HG02588 (cell line): ENCODE measurements at regions not wholly inside any gene's neighbourhood (a gene's known extent, or its start where the extent isn't known, plus 50 kb on each side); places are given as distances from the start of the nearest gene placed in this dataset.

Source experiments
- ATAC-seq: cut with Tn5 transposase; IDR thresholded peaks from one replicate; pipeline ENCODE4 v1.9.1; 2021; ENCODE audit warnings: mild to moderate bottlenecking, moderate library complexity; ENCODE audit not compliant: unreplicated experiment

DNA sequence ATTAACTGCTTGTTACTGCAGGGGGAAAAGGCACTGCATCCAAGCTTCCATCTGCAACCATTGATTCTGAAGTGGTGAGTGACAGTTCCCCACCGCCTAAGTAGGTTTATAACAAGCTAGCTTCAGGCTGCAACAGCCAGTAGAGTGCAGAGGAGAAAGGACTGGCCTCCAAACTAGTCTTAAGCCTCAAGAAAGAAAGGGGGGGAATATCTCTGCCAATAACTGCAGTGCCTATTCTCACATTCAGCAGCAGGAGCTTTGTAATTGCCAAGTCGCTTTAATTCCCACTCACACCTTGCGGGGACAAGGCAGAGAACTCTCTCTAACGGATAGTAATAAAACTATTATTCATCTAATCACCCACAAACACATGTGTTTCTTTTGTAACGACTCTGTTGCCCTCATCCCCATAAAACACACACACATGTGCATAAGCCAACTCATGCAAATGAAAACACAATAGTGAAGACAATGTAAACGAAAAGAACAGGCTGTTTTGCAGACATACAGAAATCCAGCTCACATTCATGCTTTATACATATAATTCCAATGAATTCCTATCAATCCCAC is 1963.3 kb upstream of the PIK3C3 start:
- no peak for ATAC-seq

DNA sequence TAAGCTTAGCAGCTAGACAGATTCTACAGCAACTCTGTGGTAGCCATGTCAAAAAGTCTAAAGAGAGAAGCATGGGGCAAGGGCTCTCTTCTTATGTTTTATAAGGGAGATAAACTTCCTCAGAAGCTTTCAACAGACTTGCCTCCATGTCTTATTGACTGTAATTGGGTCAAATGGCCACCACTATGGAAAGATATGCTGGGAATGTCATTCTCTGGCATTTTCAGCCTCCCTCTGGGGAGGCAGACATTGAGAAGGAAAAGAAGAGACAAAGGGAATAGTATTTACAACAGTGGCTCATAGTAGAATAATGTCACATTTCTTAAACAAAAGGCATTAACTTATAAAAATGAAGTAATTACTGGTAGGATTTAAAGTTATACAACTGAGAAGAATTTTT is 1964.5 kb upstream of the PIK3C3 start:
- ATAC-seq, result no peak

DNA sequence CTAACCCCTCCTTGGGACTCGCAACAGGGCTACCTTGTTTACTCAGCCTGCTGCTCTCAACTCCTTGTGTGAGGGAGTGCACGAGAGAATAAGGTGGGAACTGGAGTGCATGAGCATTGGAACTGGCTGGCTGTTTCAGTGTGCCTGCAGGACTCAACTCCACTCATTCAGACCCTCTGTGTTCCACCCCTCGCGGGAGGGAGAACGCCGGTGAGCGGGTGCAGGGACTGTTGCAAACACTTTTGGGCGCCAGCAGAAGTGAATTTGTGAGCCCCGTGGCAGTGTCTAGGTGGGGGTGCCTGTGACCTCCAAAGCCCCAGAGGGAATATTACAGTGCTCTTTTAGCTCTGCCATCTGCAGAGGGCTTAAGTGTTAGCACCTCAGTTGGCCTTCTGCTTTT is 1978.3 kb upstream of the PIK3C3 start:
- no peak for ATAC-seq

DNA sequence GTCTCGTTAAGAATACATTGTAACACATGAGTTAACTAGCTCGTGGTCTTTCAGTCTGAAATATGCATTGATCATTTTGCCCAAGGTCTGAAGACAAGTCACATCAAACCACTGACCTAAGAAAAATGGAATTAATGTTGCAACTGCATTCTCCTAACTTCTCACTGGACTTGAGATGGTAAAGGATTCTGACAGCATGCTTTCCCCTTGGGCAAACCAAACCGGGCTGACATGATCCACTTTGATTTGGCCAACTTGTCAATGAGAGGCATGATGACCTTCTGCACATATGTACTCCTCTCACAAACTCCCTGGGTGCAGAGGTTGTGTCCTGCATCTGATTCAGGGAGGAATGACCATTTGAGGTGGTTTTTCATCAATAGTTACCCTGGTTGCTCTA is 1982.5 kb upstream of the PIK3C3 start:
- no peak for ATAC-seq

DNA sequence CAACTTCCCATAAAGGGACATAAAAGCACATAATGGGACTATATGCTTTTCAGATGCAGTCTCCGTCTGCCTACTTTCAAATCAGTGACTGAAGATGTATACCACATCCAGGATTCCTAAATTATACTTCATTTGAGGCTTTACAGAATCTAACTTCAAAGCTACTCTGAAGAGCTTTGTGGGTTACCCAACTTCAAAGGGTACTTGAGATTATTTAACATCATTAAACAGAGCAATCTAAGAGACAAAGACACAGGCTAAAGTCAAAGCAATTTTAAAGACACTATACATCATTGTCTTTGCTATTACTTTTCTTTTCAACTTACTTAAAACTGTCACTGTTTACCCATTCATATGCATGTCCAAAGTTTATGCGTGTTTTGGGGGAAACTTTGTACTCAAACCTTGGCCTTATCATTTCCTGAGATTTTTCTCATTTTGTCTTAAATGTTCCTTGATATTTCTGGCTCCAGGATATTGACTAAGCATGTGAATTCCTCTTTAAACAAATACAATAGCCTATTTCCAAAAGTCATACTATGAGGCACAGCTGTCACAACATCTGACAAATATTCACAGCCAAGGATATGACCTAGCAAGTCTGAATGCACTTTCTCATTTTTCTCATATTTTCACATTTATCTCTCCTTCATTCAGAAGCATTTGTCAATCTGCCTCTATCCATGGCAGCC is 1985.1 kb upstream of the PIK3C3 start:
- ATAC-seq, result no peak

- ATAC-seq, result no peak
These were observed 1988.8 kb upstream of the PIK3C3 start for GRCh38 chr18:39966275-39966674.

DNA sequence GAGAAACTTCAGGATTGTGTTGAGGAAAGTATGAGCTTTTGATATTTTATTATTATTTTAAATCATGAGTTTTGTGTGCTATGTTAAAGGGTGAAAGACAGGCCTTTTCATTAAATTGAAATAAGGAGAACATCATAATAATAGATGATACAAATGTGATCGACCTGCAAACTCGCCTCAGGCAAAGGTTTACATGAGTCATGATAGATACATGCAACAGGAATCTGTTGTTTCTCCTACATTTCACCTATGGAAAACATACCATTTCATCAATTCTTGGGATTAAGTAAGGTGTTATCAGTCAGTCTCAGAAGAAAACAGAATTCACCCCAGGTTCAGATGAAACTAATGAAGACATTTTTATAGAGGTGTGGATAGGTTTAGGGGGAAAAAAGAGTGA is 1992.5 kb upstream of the PIK3C3 start:
- no peak for ATAC-seq

DNA sequence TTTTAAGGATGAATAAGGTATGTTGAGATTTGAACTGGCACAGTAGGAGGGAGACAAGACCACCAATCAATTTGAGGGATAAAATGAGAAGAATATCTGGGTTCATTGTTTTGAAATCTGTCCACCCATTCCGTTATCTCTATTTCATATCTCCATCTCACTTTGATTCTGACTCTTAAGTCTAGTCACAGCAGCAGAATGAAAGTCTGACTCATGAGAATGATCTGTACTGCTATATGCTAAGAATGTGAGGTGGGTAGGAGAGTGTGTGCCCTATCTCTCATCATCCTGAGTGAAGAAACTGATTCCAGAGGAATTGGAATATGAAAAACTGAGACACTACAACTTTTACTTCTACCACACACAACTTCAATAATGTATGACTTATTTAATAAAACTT is 1994.5 kb upstream of the PIK3C3 start:
- no peak for ATAC-seq

DNA sequence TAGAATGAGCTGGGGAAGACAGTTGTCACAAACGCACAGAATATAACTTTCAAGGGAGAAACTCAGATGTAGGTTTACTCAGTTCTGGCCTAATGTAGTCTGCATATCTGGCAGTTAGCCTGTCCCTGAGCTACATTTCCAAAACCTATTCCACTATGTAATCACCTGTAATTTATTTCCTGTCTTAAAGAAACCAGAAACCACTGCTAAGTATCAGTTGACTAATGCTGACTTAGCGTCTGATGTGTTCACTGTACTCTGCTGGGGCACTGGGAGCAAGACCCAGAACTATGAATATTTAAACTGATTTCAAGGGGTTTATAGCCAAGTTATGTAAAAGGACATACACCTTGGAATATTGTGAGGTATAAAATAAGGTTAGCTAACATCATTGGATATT is 1995.2 kb upstream of the PIK3C3 start:
- no peak for ATAC-seq

DNA sequence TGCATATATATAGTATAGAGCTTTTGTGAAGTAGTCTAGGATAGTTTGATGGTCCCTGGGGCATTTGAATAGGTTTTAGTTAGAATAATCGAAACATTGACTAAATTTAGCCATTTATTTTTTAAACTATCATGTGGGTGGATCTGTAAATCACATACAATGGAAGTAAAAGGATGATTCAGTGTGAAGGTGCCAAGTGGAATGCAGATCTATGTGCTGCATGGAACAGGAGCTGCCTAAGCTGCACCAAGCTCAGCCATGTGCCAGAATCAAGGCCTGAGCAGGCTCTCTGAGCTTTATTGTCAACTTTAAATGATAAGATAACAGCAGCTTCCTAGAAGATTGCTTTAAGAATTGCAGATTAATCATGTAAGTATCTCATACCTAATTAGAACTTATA is 1996.2 kb upstream of the PIK3C3 start:
- ATAC-seq, result no peak

DNA sequence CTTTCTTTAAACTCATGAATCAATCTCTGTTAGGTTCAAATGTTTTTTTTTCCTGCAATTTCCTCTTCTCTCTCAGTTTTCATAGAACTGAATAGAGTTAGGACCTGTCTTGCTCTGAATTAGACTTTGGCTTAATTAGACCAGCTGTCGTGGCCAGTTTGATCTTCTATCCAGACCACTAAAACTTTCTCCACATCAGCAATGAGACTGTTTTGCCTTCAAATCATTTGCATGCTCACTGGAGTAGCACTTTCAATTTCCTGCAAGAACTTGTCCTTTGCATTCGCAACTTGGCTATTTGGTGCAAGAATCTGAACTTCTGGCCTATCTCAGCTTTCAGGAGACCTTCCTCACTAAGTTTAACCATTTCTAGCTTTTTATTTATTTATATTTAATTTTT is 2002.2 kb upstream of the PIK3C3 start:
- ATAC-seq, result no peak

DNA sequence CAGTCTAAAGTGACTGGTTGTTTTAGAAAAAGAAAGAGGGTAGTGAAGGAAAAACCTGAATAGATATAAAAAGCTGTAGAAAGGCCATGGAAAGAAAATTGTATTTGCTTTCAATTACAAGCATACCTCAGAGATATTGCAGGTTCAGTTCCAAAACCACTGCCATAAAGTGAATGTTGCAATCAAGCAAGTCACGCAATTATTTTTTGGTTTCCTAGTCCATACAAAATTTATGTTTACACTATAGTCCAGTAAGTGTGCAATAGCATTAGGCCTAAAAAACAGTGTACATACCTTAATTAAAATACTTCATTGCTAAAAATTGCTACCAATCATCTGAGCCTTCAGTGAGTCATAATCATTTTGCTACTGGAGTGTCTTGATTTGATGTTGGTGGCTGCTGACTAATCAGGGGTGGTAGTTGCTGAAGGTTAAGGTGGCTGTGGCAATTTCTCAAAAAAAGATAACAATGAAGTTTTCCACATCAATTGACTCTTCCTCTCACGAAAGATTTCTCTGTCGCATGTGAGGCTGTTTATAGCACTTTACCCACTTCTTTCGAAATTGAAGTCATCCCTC is 2003.8 kb upstream of the PIK3C3 start:
- ATAC-seq, result no peak

DNA sequence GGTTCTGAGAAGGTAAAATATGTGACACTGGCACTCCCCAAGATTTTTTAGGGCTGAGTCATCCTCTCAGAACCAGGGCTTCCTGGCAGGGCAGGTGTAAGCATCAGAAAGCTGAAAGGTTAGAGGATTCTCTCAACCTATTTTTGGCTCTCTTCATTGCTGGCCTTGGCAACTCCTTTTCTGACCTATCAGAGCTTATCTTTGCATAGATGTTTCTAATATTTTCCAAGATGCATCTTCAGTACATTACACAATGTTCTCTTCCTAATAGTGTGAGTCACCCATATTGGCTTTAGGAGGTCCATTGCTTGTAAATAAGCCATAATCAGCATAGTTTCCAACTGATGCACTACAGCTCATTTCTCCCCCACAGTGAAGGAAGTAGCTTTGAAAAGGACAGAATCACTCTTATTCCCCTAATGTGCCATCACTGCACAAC is 2008.4 kb upstream of the PIK3C3 start:
- no peak for ATAC-seq

DNA sequence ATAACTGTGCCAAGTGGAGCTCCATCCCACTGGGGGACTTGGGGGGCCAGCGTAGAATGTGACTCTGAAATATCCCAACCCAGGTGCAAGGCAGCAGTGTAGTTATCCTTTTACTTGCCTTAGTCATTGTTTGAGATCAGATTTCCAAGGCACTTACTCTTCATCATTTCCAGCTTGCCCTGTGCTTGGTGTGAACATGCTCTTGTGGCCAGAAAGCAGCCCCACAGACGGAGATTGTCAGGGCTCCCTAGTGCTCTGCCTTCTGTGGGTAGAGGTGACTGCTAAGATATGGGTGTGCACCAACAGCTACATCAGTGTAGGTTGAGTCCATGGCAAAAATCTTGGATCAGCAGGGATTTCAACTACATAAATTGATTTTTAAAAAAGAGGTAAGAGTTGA is 2010.0 kb upstream of the PIK3C3 start:
- ATAC-seq, result no peak

DNA sequence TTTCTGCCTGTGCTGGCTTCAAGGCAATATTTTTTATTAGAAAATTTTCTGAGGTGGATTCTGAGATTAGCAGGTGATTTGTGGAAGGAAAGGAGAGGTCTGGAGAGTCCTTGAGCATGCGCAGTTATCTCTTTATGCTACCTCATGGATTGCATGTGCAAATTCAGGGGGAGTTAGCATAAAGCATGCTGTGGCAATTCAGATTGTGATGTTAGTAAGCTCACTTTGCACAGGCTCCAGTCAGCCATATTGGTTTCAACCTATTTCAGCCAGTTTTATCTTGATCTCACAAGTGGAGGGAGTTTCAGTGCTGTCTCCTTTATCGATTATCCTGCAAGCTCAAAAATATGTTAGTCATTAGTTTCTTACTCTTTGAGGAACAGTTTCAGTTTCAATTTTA is 2012.3 kb upstream of the PIK3C3 start:
- no peak for ATAC-seq

DNA sequence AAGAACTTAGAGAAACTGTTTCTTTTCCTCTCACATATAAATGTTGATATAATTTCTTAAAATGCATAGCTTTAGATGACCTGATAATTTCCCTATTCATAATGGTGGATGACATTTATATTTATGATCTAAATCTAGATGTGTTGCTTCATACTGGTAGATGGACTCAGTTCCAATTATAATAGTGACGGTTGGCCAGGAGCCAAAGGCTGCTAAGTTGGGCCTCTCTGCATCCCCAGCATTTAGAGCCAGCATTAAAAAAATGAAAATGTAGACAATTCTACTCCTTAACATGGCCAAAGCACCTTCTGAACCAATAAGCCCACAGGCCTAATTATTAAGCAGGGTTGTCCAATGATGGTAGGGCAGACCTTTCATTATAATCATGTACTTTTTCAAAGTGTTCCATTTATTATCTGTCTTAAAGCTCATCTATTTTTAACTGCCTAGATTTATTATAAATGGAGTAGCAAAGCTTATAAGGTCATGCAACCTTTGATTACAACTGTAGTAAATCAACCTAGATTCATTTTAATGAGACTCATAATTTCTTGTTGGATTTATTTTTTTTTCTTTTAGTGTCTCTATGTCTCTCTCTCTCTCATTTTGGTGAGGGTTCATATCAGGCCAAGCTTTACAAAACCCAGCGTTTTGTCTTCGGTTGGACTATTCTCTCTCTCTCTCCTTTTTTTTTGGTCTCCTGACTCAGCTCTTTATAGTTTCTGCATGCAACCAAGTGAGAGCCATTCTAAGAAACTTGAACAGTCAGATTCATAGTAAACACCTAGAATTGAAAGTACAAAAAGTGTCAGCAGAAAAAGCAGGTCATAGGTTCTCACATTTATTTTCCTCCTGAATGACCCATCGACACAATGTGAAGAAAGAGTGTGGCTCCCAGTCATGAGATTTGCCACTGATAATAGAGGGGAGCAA is 2016.1 kb upstream of the PIK3C3 start:
- no peak for ATAC-seq

DNA sequence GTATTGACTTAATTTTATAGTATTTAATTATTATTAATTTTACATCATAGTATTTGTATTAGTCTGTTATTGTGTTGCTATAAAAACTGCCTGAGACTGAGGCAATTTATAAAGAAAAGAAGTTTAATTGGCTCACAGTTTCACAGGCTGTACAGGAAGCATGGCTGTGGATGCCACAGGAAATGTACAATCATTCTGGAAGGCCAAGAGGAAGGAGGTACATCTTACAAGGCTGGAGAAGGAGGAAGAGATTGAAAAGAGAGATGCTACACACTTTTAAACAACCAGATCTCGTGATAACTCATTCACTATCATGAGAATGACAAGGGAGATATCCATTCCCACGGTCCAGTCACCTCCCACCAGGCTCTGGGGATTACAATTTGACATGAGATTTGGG is 2019.4 kb upstream of the PIK3C3 start:
- no peak for ATAC-seq

GRCh38 chr18:39918847-39919246 is 2036.2 kb upstream of the PIK3C3 start:
- no peak for ATAC-seq

- no peak for ATAC-seq
These were observed 2041.2 kb upstream of the PIK3C3 start for GRCh38 chr18:39913672-39914366.

DNA sequence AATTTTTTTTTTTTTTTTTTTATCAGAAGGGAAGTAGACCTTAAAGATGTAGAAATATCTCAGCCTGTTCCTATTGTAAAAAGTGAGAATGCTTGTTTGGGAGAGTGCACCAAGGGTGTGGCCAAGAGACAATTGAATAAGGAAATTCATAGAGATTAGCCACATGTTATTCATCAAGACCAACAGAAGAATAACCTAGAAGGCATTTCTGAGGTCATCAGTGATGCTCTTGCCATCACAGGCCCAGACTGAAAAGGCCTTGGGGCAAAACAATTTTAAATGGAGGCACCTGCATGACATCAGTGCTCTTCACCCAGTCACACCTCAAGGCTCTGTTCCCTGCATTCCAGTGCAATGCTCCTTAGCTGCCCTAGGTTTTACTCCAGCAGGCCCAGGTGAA is 2043.3 kb upstream of the PIK3C3 start:
- no peak for ATAC-seq

GRCh38 chr18:39909706-39910105 is 2045.3 kb upstream of the PIK3C3 start:
- ATAC-seq, result no peak
